Activated T-cell treated with anti-CD3 and anti-CD28 coated beads for 4 hours (primary cell): ENCODE measurements at regions not wholly inside any gene's neighbourhood (a gene's known extent, or its start where the extent isn't known, plus 50 kb on each side); places are given as distances from the start of the nearest gene placed in this dataset.
"Not testable (repeated sequence)": the region's sequence is repeated elsewhere in the genome, so short reads cannot be mapped to it uniquely, and the experiment has no call there.

Experiments used
- DNase-seq: peaks from one replicate; pipeline ENCODE4 v3.0.0-alpha.2; 2020

DNA sequence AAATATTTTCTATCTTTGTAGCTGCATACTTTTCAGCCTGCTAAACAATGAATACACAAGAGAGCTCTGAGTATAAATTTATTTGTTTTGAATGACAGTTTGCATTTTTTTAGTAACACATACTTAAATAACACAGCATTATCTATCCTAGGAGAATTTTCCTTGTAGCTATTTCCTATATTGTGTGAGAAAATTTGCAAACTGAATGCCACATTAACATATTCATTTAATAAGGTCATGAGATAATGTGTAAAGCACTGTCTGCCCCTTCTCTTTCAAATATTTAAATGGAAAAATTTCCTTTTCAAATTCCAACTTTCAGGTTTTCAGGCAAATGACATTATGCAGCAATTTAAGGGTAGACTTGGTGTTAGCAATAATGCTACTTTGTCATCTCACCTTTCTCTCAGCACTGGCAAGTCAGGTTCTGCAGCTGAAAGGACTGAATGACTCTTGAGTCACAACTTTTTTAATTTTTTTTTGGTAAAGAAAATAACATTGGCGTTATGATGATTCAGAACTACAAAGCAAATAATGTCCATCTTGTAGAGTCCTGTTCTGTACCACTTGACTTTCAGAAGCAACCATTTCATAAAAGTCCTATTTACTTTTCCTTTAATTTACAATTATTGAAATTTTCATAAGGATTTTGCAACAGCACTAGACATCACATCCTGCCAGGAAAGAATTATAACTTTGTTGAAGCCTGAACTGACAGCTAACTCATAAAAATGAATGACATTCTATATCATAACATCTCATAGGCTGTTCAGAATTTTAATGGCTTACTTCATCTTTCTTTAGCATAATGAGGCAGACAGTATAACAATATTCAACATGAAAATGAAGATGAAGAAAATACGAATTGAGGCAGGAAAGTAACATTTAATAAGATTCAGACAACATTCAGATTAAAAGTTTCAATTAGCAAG, 681.6 kb upstream of the SEMA6D start:
- no peak for DNase-seq

DNA sequence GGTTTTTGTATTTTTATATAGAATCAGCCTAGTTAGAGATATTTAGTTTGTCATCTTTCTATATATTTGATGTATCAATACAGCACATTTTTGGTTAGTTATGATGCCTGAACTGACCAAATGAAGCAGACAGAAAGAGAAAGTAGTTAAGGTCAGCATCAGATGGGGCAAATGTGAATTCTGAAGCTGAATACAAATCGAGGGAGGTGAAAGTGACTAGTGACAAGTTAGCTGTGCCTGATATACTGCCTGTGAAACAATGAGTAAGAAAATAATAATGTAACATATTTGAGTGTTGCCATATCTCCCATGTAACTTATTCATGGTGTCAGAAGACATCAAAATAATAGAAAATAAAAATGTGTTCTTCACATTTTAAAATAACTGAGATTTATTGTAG, 680.3 kb upstream of the SEMA6D start:
- DNase-seq: no peak

DNA sequence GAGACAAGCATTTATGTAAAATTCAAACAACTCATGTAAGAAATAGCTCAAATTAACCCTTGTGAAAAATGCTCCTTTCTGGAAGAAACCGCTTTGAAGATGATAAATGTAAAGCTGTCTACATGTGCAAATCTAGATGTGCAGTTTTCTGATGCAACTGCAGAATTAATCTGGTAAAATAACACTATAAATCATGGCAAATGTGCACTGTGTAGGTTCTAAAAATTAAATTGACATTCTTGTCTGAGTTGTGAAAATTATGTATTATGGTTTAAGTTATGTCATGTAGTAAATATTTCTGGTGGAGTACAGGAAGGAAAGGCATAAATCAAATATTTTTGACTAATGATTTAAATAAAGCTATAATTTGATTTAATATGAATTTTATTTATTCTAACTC, 678.1 kb upstream of the SEMA6D start:
- no peak for DNase-seq

DNA sequence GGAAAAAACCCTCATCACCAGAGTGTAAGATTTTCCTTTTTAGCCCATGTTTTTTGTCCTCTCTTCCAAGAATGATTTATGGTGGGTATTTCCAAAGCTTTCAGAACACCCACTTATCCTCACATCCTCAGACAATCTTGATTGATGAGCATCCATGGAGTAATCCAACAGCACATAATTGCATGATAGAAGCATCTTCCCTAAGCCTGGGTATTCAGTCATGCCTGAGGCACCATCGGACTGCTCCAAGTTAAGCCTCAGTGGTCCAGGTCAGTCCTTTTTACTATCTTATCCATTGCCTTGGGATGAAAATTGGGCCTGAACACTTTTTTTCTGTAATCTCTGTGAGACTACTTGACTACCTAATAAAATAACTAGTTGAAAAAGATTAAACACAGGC, 676.0 kb upstream of the SEMA6D start:
- no peak for DNase-seq

DNA sequence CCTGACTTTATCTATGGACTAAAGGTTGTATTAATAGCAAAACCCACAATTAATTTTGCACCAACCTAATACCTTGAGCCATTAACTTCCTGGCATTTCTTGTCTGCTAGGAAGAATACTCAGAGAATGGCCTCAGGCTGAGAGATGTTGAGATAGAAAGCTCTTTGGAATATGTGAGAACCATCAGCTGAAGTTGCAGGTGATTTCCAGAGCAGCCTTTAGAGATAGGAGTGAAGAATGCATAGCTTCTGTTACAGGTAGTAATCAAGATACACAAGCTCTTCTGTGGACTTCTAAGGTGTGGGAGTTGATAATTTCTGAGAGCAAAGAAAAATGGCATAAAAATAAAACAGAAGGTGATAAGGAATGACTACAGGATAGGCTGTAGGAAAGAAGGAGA, 669.3 kb upstream of the SEMA6D start:
- DNase-seq: not testable (repeated sequence)

DNA sequence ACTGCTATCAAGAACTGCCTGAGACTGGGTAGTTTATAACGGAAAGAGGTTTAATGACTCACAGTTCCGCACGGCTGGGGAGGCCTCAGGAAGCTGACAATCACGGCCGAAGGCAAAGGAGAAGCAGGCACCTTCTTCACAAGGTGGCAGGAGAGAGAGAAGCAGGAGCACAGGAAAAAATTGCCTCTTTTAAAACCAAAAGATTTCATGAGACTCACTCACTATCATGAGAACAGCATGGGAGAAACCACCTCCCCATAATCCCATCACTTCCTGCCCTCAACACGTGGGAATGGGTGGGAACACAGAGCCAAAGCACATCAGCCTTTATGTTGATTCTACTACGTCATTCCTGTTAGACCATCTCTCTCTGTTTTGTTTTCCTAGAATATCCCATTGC, 650.9 kb upstream of the SEMA6D start:
- no peak for DNase-seq

DNA sequence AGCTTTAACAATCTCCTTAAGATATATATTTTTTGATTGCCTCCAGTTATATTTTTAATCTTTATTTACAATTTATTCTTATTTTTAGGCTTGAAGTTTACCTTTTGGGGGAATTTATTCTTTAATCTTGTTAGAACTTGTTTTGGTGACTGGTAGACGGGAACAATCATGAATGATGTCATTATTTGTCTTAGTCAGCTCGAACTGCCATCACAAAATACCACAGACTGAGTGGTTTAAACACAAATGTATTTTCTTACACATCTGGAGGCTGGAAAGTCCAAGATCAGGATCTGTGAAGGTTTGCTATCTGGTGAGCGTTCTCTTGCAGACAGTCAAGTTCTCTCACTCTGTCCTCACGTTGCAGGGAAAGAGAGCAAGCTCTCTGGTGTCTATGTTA, 639.5 kb upstream of the SEMA6D start:
- not testable (repeated sequence) for DNase-seq

DNA sequence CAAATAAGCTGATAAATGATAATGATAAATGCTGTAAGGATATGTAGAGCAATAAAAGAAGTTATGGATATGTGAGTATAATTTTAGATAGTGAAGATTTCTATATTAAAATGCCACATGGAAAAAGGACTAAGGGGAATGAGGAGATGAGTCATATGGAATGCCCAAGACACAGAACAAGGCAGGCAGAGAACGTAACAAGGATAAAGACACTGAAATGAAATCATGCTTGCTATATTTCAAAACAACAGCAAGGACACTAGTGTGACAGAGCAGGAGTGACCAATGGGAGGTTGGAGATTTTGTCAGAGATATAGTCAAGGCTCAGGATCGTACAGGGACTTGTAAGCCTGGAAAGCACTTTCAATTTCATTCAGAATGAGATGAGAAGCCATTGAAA, 621.5 kb upstream of the SEMA6D start:
- DNase-seq: no peak

DNA sequence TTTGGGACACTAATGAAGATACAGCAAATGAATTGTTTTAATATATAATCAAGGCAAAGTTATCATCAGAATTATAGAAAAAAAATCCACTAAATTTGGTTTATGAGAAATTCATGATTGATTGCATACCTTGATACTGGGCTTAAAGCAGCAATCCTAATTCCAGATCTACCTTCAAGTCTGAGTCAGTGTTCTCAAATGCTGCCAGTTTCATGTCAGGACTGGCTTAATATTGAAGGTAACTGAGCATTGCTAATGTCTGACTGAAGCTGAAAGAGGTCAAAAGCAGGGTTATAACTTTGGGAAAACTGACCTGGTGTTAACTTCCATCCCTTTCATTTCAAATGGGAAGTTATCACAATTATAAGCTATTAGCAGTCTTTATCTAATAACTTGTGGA, 618.8 kb upstream of the SEMA6D start:
- not testable (repeated sequence) for DNase-seq

DNA sequence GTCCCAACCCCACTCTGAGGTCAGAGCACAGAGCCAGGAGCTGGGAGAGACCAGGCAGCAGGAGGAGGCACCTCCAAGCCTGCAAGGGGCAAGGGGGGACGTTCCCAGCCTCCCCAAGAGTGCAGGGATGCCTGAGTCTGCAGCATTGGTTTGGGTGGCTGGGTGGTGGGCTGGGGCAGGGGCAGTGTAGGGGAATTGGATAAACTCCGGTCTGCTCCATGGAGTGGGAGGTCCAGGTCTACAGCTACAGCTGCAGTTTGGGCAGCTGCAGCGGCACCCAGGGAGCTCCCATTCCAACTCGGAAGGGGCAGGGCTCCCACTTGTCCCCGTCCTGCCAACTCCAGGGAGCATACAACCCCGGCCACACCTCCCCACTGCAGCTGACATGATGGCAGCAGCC, 617.5 kb upstream of the SEMA6D start:
- not testable (repeated sequence) for DNase-seq

DNA sequence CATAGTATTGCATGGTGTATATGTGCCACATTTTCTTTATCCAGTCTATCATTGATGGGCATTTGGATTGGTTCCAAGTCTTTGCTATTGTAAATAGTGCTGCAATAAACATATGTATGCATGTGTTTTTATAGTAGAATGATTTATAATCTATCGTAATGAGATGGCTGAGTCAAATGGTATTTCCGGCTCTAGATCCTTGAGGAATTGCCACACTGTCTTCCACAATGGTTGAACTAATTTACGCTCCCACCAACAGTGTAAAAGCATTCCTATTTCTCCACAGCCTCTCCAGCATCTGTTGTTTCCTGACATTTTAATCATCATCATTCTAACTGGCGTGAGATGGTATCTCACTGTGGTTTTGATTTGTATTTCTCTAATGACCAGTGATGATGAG, 608.5 kb upstream of the SEMA6D start:
- not testable (repeated sequence) for DNase-seq

DNA sequence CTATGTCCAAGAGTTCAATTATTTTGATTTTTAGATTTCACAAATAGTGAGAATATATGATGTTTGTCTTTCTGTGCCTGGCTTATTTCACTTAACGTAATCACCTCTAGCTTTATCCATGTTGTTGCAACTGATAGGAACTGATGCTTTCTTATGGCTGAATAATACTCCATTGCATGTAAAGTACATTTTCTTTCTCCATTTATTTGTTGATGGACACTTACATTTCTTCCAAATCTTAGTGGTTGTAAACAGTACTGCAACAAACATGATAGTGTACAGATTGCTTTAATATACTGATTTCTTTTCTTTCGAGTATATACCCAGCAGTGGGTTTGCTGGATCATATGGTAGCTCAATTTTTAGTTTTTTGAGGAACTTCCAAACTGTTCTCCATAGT, 600.6 kb upstream of the SEMA6D start:
- DNase-seq: no peak

DNA sequence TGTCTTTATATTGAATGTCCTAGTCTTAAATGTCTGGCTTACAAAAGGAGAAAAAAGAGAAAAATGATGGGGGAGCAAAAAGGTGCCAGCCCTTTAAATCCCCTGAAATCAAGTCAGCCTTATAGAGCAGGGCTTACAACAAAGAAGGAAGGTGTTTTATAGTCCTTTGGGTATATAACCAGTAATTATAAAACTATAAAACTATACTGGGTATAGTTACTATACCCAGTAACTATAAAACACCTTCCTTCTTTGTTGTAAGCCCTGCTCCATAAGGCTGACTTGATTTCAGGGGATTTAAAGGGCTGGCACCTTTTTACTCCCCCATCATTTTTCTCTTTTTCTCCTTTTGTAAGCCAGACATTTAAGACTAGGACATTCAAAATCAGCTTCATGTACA, 598.0 kb upstream of the SEMA6D start:
- DNase-seq: no peak

DNA sequence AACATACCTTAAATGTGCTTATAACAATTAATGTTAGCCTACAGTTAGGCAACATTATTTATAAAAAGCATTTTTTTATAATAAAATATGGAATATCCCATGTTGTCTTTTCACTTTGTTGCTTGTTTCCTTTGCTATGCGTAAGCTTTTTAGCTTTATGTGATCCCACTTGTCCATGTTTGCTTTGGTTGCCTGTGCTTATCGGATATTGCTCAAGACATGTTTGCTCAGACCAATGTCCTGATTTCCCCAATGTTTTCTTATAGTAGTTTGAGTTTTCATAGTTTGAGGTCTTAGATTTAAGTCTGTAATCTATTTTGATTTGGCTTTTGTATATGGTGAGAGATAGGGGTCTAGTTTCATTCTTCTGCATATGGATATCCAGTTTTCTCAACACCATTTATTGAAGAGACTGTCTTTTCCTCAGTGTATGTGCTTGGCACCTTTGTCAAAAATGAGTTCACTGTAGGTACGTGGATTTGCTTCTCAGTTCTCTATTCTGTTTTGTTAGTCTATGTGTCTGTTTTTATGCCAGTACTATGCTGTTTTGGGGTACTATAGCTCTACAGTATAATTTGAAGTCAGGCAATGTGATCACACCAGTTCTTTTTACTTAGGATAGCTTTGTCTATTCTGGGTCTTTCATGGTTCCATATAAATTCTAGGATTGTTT, 592.7 kb upstream of the SEMA6D start:
- DNase-seq: no peak

DNA sequence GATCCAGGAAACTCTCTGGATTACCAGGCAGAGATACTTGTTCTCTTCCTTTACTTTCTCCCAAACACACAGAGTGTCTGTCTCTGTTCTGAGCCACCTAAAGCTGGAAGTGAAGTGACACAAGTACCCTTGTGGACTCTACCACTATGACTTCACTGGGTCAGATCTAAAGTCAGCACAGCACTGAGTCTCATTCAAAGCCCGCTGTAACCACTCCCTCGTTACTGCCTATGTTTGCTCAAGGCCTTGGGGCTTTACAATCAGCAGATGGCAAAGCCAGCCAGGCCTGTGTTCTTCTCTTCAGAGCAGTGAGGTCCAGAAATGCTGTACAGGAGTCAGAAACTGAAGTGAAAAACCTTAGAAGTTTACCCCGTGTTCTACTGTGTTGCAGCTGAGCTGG, 588.3 kb upstream of the SEMA6D start:
- DNase-seq: no peak

DNA sequence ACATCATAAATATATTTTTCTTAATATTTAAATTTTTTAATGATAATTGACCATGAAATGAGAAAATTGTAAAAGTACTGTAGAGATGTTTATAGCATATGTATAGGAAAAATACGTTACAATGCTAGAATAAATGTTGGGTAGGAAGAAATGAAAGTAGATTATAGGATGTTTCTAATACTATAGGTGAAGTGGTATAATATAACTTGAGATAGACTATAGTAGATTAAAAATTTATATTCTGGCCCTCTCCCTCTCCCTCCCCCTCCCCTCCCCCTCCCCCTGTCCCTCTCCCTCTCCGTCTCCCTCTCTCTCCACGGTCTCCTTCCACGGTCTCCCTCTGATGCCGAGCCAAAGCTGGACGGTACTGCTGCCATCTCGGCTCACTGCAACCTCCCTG, 585.9 kb upstream of the SEMA6D start:
- not testable (repeated sequence) for DNase-seq

DNA sequence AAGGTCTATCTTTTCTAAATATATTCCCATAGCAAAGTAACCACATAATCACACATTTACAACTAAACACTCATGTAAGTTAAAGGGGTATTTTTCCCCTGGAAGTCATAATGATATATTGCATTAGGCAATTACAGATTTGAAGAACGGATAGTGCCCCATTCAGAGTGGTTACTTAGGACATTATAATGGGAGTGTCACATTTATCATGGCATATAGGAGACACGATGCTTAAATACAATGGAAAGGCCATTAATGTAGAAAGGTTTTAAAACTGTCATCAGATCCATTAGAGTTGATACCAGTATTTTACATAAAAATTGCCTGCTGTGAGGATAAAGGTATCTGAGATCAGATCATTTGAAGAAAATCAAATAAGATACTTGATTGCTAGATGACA, 582.0 kb upstream of the SEMA6D start:
- DNase-seq: no peak

DNA sequence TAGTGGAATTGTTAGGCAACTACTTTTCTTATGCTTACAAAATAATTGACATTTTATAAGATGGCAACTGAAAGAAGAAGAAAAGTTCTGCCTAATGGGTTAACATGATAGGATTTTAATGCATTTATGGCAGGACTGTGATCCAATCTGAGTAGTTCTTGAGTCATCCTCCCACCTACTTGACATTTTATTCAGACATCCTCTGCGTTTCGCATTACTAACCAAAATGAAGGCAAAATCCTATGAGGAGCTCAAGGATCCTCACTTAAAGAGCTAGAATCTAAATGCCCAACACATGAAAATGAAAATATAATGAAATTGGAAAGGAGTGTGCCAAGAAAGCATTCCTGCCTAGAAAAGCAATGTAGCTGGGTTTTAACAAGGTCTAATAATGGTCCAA, 581.1 kb upstream of the SEMA6D start:
- no peak for DNase-seq

DNA sequence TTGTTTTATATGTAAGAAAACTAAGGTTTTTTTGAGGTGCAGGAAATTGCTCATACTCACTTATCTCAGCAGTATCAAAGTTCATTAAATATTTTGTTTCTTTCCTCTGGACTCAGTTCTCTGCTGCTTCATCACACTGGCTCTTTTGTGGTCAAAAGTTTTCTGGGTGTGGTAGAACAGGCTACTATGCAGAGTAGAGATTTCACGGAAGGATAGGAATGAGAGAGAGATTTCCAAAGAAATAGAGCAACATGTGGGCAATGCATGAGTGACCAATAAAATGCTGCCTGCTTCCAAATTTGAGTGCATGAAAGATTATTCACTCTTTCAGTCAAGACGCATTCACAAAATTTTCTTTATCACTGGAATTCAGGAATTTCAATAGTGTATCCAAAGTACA, 577.3 kb upstream of the SEMA6D start:
- no peak for DNase-seq

DNA sequence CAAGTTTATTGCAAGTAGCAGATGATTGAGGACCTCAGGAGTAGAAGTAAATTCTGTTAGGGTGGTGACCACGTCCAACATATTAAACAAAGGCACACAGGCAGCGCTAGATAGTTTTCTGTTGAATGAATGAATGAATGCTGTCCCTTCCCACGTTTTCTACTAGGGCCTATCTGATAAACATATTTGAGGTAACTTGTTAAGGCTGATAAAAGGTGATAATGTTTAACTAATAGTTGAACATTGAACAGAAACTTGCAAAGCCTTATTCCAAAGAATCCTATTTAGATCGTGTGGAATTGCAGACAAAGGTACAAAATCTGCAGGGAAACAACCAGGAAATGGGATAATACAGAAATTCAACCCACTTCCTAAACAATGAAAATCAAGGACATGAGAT, 559.5 kb upstream of the SEMA6D start:
- no peak for DNase-seq

DNA sequence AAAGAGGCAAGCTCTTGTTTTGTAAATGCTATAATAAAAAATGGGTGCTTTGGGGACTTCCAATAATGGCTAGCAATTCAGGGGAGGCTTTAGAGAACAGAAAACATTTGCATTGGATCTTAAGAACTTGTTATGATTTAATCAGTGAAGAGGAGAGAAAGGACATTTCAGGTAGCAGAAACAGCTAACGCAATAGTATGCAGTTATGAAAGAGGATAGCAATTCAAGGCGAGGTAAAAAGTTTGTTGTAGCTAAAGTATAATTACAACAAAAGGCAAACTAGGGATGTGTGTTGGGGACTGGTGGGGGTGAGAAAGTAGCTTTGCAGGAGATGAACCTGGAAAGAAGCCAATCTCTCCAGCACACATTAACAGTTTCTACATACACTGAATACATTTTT, 558.7 kb upstream of the SEMA6D start:
- no peak for DNase-seq

DNA sequence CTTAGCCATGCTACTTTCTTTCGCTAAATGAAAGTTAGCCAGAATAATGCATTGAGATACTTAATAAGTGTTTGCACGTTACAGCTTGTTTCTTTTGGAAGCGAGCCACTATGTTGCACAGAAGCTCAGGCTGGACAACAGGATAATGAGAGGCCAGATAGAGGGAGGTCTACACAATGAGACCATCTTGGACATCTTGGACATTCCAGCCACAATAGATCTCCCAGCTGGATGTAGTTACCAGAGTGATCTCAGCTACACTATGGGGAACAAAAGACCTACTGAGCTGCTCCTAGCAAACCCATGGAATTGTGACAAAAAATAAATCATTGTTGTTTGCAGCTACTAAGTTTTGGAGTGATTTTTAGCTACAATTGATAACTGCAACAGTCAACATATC, 540.1 kb upstream of the SEMA6D start:
- DNase-seq: no peak

DNA sequence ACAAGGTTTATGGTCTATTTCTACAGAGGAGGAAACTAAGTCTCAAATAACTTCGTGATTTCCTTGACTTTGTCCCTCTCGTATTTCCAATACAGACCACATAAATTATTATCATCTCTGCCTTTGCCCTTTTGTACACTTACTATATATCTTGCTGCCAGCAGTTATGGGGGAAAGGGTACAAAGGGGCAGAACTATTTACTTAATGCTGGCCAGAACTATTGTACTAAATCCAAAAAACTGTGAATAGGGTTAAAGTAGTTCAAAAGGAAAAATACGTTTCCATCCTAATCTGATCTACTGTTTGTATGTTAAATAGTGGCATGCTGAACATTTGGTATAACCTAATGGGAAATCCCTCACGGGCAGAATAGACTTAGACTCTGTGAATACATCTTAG, 537.3 kb upstream of the SEMA6D start:
- DNase-seq: no peak

DNA sequence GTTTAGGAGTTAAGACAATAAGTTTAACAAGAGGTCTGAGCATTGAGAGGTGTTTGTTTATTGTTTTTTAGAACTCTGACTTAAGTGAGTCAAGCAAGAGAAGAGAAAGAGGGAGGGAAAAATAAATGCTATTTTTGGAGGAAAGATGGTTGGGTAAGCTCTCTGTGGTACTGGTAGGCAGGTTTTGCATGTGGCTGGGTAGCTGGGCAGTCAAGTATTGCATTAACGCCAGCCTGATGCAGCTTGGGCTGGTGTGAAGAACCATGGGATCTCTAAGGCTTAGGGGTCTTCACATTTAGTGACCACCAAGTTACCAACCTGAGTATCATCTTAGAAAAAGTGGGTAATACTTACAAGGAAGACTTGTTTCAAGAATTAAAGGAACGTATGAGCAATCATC, 534.5 kb upstream of the SEMA6D start:
- no peak for DNase-seq
